Dermis blood vessel endothelial cell (primary cell): ENCODE measurements at regions not wholly inside any gene's neighbourhood (a gene's known extent, or its start where the extent isn't known, plus 50 kb on each side); places are given as distances from the start of the nearest gene placed in this dataset.

Experiments
- DNase-seq: peaks from one replicate; pipeline ENCODE4 v3.0.0; 2010

- peak; percentile 73 for DNase-seq
Observed at GRCh38 chr12:90122681-90123080, 414.0 kb upstream of the ATP2B1 start.

DNA sequence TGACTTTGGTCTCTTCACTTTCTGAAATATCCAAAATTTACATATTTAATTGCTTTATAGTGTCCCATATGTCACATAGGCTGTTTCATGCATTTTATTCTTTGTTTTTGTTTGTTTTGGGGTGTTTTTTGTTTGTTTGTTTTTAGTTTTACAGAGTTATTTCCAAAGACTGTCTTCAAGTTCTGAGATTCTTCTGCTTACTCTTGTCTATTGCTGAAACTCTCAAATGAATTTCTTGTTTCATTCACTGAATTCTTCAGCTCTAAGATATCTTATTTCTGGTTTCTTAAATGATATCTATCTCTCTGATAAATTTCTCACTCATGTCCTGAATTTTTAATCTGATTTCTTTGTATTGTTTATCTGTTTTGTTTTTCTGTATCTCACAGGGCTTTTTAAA, 412.0 kb upstream of the ATP2B1 start:
- no peak for DNase-seq

GRCh38 chr12:90112666-90113065, 404.0 kb upstream of the ATP2B1 start:
- DNase-seq: no peak

DNA sequence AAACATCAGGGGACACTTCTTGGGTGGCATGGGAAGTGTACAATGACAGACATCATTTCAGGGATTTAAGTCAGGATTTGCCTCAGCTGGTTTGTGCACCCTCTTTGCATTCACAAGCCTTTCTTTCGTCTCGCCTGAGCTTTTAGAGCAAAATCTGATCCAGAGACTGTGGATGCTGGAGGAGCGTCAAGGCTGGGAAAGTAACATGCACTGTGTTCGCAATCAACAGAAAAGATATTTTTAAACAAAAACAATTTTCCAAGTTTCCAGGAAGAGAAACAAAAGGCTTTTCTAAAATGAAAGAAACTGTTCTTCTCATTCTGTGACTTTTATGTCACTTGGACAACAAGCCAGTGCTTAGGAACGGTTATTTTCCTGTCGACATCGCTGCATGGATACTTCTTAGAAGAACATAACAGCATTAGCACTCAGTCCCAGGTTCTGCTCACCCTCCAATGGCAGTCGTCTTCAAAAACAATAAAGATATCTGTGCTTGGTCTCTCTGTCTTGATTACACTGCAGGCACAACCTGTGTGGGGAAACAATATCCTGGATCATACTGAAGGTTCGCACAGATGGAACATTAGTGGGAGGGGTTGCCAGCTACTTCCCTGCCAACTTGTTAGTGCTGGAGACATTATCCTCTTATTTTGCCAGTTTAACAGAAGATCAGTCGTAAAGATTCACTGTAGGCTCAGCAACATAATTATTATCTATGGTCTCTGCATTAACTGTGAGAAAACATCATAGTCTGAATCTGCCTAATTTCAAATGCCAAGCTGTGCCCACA, 403.3 kb upstream of the ATP2B1 start:
- peak; percentile 33 for DNase-seq

- DNase-seq: no peak
Observed at GRCh38 chr12:90106568-90106967, 397.9 kb upstream of the ATP2B1 start.

DNA sequence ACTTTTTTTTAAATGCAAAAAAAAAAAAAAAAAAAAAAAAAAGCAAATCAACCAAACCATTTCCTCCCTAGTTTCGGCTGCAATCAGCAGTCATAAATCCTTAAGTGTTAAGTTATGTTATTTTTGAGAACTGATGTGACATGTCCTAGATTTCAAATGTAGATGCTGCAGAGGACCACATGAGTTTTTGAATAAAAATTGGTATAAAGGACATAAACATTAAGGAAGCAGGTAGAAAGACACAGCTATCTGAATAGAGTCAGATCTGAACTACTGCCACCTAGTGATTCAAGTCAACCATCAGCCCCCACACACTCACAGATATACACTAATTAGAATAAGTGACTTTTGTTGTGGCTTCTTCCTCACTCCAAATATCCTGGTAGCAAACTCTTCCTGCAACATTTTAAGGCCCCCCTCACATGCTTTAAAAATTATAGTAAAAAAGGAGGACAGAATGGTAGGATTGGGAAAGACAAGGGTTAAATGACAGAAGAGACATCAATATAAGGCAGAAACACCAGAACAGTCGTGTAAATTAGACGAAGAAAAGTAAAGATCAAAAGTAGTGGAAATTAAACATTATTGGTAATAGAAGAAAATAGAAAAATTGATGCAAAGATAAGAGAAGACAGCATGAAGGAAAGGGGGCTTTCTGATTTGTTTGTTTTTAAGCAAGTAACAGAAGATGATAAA, 394.5 kb upstream of the ATP2B1 start:
- DNase-seq: peak; percentile 65

DNA sequence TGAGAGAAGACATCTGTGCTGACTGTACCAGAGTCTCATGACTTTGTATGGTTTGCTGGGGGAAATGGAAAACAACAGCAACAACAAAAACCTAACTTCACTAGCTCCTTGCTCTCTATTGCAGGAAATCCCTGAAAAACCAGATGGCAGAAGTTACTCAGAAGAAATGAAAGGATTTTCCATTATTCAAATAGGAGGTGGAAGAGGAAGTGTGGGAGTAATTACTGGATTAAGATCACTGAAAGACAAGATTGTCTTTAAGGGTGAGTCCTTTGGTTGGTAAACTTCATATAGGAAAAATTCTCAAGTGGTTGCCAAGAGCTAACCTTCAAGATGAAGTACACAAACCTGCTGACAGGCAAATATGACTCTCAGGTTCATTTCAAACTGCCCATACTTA, 391.9 kb upstream of the ATP2B1 start:
- peak; percentile 49 for DNase-seq

DNA sequence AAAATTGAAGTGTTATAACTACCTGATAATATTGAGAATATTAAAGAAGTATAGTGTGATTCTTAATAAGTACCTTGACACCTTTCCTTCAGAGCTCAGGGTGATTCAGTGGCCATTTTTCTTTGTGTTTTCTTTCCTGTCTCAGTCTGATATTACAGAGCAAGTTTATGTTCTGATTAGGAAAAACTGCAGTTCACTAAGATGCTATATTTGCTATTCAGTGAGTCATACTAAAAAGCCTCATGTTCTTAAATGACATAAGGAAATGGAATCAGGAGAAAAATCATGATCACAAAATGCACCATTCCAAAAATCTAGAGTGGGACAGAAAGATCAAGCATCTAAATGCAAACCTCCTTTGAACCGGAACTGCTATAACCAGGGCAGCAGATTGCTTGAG, 390.6 kb upstream of the ATP2B1 start:
- no peak for DNase-seq

- no peak for DNase-seq
Observed at GRCh38 chr12:90098132-90098779, 389.6 kb upstream of the ATP2B1 start.

- DNase-seq: no peak
Observed at GRCh38 chr12:90091809-90092208, 383.2 kb upstream of the ATP2B1 start.

GRCh38 chr12:90090929-90091651, 382.5 kb upstream of the ATP2B1 start:
- DNase-seq: no peak

DNA sequence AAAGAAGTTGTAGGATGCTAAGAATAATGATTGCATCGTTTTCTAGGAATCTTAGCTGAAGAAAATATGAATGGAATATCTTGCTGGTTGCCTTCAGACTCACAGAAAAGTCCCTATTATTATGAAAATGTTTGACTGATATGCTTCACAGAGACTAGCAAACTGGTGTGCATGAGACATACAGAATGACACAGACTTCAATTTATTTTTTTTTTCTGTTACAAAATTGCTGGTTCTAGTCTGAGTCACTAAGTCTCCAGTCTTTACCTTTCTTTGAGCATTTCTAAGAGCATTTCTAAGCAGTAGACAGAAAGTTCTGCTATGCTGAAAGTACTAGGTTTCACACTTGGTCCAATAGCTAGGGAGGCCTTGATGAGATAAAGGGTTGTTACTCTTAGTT, 377.6 kb upstream of the ATP2B1 start:
- no peak for DNase-seq

DNA sequence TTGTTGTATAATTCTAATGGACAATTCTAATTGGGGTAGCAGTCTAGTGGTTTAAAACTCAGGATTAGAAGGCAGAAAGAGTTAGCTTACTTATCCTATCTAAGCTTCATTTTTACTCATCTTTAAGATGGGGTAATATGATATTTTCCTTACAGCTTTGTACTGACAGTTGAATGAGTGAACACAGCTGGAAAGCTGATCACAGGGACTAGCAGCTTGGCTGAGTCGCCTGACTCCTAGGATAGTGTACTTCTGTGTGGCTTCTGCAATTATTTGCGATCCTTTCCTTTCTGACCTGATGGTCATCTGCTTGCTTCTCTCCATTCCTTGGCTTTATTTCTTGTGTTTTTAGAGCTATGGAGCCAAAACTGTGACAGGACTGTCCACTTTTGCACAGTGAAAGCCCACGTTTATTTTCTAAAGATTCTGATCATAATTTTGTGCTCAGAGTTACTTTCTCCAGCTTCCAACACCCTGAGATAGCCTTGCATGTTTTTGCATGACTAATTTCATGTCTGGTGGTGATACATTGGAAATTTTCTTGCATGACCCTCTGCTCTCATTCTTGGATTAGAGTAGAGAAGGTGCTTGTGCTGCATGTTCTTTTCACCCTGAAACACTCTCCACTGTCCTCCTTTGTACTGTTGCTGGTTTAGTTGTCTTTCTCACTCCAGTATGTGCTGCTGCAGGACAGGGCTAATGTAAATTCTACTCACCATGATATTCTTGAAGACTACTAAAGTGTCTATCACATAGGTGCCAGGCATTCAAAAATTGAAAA, 377.0 kb upstream of the ATP2B1 start:
- no peak for DNase-seq

- no peak for DNase-seq
Observed at GRCh38 chr12:90084018-90084417, 375.4 kb upstream of the ATP2B1 start.

- DNase-seq: no peak
Observed at GRCh38 chr12:90080616-90081015, 372.0 kb upstream of the ATP2B1 start.

DNA sequence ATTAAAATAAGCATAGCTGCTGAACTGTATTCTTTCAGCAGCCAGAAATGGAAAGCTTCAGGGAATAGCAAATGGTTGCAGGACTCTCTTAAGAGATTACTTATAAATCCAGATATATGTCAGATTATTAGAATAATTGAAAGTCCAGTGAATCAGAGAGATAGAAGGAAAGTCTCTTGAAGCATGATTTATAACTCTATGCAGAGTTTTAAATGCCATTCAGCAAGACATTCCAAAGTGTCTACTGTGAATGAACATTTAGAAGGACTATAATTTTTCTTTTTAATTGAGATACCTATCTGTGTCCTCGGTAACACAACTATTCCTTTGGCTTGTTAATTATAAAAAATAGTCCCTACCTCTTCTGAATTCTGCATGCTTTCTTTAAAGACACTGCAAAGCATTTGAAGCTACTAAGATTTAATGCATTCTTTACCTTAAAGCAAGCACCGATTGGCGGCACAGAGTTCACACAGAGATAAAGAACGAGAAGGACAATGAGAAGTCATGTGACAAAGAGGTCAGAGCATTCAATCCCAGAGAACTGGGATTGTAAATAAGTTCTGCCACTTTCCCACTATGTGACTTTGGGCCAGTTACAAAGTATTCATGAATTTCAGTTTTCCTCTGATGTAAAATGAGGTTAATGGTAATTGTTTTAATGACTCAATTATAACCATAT, 371.0 kb upstream of the ATP2B1 start:
- no peak for DNase-seq

DNA sequence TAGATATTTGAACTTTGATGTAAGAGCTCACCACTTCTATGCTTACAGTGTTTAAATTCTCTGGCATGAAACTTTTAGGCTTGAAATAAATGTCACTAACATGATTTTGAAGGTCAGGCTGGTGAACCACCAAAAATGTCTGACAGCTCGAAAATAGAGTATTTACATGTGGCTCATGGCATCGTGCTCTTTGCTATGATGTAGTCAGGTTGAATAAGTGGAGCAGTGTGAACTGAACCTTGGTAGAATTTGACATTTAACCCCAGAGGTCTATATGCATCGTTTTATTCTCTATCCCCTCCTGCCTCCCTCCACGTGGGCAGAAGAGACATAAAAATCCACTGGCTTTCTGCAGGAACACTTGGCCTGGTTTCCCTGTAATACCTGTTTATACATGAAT, 369.7 kb upstream of the ATP2B1 start:
- DNase-seq: no peak

DNA sequence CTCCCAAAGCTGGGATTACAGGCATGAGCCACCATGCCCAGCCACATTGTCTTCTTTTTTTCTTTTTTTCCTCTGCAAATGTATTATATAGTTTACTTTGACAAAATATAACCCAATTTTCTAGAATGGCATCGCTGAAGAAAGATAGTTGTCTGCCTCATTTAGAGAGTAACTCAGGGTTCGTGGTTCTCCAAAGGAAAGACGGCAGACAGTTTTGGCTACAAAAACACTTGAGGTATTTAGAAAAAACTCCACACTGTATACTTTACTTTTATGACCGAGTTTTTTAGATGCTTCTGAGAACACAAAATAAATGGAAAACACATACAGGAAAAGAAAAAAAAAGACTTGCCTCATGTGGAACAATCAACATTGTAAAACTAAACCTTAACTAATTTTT, 369.1 kb upstream of the ATP2B1 start:
- no peak for DNase-seq

GRCh38 chr12:90076851-90077319, 368.2 kb upstream of the ATP2B1 start:
- no peak for DNase-seq

- no peak for DNase-seq
Observed at GRCh38 chr12:90075685-90076084, 367.0 kb upstream of the ATP2B1 start.

DNA sequence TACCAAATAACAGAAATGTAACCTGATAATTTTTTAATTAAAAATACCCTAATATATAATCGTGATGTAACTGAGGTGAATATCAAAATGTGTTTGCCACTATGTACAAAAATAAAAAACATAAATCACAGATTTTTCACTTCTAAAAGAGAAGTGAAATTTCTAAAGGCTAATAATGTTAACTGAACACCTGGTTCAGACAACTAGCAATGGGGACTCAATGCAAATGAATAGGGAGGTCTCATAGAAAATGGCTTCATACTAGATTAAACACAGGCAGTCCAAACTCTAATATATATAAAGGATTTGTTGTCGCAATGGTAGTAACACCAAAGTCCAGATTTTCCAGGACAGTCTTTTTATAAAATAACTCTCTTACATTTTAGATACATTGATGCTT, 365.4 kb upstream of the ATP2B1 start:
- DNase-seq: no peak

DNA sequence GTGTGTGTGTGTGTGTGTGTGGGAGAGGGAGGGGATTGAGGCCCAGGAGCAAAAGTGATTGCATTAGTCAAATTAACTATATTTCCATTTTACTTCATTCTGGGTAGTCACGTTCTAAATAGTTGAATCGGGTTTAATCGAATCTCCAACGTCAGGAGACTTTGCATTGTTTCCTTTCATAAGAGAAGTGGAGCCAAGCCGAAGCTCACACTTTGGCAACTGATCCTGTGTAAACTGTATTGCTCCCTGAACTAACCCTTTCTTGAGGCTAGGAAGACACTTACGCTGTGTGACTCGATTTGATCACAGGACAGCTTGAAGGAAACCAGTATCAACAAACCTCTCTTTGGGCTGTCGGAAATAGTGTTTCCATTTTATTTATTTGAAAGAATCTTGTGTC, 363.4 kb upstream of the ATP2B1 start:
- no peak for DNase-seq
